AG09309 (cell line): ENCODE measurements at regions not wholly inside any gene's neighbourhood (a gene's known extent, or its start where the extent isn't known, plus 50 kb on each side); places are given as distances from the start of the nearest gene placed in this dataset.

Experiments
- DNase-seq: peaks from one replicate; pipeline ENCODE4 v3.0.0-alpha.2; 2010; ENCODE audit warnings: low read depth
- H3K4me3 ChIP-seq: 2 replicates; pipeline ENCODE4 v1.5.1; 2011; ENCODE audit warnings: mild to moderate bottlenecking, low read depth, low read length, moderate library complexity; ENCODE audit not compliant: control insufficient read depth
- CTCF ChIP-seq: IDR thresholded peaks from 2 replicates; pipeline ENCODE4 v1.5.1; 2011; ENCODE audit warnings: mild to moderate bottlenecking, low read depth, low read length, inconsistent platforms; ENCODE audit not compliant: insufficient read depth, control insufficient read depth; ENCODE audit errors: missing control alignments

- no peak for TF ChIP-seq CTCF
- DNase-seq: no peak
Measured at GRCh38 chr11:15909937-15910598, 446.3 kb downstream of the SOX6 start.

DNA sequence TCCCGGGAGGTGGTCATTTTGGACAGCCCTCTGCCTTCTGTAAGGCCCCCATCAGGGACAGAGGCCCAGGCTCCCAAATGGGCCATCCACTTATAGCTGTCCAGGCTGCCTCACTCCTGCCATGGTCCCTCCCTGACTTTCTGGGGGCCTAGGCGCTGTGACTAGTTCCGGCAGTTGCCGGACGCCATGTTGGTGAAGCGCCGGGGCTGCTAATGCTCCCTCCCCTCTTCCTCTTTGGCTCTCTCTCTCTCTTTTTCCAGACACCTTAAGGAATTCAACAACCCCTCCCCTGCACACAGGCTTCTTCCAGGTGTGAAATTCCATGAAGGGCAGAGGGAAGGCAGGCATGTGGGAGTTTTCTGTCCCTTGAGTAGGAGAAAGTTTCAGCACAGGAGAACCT, 445.6 kb downstream of the SOX6 start:
- TF ChIP-seq CTCF: no peak
- H3K4me3 ChIP-seq: no peak overlapping the region
- DNase-seq: no peak

More at GRCh38 chr11:15909937-15910598, 446.3 kb downstream of the SOX6 start:
- no peak overlapping the region for H3K4me3 ChIP-seq

DNA sequence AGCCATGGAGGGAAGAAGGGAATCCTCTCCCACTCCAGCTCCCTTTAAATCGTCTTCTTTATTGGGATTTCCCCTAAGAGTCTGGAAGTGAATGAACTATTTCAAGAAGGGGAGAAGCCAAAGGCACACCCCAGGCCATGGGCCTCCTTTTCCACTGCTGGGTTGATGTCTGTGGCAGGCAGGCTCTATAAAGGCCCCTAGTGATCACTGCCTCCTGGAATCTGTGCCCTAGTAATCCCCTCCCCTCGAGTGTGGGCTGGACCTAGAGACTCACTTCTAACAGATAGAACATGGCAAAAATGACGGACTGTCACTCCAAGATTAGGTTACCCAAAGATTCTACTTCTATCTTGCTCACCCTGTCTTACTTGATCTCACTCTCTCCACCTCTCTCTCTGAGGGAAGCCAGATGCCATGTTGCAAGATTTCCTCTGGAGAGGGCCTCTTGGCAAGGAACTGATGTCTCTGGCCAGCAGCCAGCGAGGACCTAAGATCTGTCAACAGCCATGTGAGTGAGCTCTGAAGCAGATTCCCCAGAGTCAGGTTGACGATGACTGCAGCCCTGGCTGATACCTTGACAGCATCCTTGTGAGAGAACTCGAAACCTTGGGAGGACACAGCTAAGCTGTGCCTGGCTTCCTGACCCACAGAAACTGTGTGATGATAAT, 444.8 kb downstream of the SOX6 start:
- no peak overlapping the region for H3K4me3 ChIP-seq
- no peak for DNase-seq
- no peak for TF ChIP-seq CTCF

DNA sequence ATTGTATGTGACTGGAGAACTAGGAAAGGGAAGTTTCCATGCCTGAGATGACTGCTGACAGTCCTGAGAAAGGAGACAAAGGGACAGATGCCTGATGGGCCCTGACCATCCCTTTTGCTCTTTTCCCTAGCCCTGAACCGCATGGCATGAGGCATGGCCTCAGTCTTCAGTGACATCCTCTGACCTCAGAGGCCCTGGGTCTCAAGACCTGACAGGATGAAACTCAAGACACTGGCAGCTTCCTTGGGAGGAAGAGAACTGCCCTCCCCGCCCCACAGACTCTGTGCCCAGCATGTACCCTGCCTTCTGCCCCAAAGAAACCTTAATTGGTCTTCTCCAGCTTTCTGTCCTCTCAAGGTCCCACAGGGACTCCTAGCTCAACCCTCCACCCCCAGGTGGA, 444.1 kb downstream of the SOX6 start:
- no peak for TF ChIP-seq CTCF
- no peak for DNase-seq
- H3K4me3 ChIP-seq: no peak overlapping the region

DNA sequence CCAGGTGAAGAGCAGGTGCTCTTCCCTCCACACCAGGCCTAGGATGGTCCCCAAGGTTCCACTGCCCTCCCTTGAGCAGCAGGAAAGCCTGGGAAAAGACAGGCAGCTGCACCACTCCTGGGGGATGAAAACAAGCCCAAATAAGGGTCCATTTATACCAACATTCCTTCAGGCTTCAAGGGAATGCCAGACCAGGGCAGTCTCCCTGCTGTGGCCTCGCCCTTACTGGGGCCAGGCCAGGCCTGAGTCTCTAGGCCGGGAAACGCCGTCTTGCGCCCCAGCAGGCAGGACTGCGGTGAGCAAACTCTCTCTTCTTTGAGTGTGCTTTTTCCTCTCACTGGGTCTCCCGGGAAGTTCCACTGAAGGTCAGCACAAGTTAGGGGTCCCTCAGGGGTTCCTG, 443.5 kb downstream of the SOX6 start:
- TF ChIP-seq CTCF: no peak
- no peak for DNase-seq
- no peak overlapping the region for H3K4me3 ChIP-seq

DNA sequence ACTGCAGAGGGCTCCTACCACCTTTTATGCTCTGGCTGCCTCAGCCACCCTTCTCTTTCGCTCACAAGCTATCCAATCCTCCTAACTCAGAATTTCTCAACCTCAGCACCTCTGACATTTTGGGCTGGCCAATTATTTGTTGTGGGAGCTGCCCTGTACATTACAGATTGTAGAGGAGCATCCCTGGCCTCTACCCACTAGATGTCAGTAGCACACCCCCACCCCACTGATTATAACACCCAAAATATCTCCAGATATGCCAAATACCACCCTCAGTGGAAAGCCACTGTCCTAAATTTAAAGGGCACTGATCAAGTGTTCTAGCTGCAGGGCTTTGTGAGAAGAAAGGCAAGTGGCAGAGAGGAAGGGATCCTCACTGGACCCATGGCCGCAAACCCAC, 443.1 kb downstream of the SOX6 start:
- no peak for TF ChIP-seq CTCF
- no peak for DNase-seq
- H3K4me3 ChIP-seq: no peak overlapping the region
